Heart left ventricle (tissue), 13 donors: ENCODE measurements at regions not wholly inside any gene's neighbourhood (a gene's known extent, or its start where the extent isn't known, plus 50 kb on each side); places are given as distances from the start of the nearest gene placed in this dataset.
"Not testable (repeated sequence)": the region's sequence is repeated elsewhere in the genome, so short reads cannot be mapped to it uniquely, and the experiment has no call there.

Experiments used
- POLR2A ChIP-seq, 2 donors: fragments of 450-650 bp; IDR thresholded peaks; one replicate each; pipeline ENCODE4 v1.6.1; 2017; ENCODE audit warnings: antibody characterized with exemption in 2 of 2, mild to moderate bottlenecking in 2 of 2, moderate library complexity in 2 of 2
- TF ChIP-seq, protein P1 (sequence below), 12 donors: fragments of 200-600 bp; sonication (generic) in 4 of 12; IDR thresholded peaks; one replicate each; pipeline versions ENCODE4 v1.5.0 to v1.8.0; 2018 to 2022; ENCODE audit warnings: antibody characterized with exemption in 12 of 12, mild to moderate bottlenecking in 5 of 12
- donor health status: ischemic (EF 13 %, LVEDD 7.1; RV severe dilation, severe dysfunction).
- donor health status: DM: no; HTN: yes; CAD: no.
- donor health status: DM: no; HTN: no; CAD: no.
- donor health status: ischemic (EF 25% LVEDD 6.9; RV normal size, moderate dysfunction).
- donor health status: ischemic (EF 25% LVEDD 5.7; RV mildly dilated, moderate dysfunction).
- donor health status: ischemic (EF 35%, LVEDD 5.7; RV mildly dilated, moderate dysfunction).
- donor health status: nonischemic (EF 11% LVEDD 7.7; RV severe dilation, severe dysfunction).
- donor health status: DM: yes; HTN: yes; CAD: no.
- donor health status: PGD.
- donor health status: ischemic (EF 29% LVEDD 5.4; RV normal size, mild dysfunction).
- donor health status: nonischemic (EF 23%, LVEDD 6.1; RV moderate dilation, normal function).

DNA sequence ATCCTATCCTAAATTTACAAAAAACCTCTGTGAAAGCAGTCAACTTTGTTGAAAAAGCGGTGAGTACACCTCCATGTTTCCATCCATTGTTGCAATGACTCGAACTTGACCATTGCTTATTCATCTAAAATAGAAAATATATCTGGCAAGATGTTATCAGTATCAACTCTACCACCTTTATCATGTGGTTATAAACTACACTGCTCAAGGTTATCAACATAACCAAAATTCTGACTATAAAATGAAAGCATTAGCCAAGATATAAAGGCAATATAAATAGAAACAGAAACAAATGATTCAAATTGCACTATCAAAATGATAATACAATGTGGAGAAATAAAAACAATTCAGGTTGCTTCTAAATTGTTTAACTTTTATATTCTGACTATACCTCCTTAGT is 150.0 kb downstream of the AVL9 start:
- TF ChIP-seq, protein P1, sequence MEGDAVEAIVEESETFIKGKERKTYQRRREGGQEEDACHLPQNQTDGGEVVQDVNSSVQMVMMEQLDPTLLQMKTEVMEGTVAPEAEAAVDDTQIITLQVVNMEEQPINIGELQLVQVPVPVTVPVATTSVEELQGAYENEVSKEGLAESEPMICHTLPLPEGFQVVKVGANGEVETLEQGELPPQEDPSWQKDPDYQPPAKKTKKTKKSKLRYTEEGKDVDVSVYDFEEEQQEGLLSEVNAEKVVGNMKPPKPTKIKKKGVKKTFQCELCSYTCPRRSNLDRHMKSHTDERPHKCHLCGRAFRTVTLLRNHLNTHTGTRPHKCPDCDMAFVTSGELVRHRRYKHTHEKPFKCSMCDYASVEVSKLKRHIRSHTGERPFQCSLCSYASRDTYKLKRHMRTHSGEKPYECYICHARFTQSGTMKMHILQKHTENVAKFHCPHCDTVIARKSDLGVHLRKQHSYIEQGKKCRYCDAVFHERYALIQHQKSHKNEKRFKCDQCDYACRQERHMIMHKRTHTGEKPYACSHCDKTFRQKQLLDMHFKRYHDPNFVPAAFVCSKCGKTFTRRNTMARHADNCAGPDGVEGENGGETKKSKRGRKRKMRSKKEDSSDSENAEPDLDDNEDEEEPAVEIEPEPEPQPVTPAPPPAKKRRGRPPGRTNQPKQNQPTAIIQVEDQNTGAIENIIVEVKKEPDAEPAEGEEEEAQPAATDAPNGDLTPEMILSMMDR (IDR thresholded peaks at IDR 0.05): not testable (repeated sequence)
- not testable (repeated sequence) for TF ChIP-seq POLR2A (IDR thresholded peaks at IDR 0.05)
